Epithelial cell of proximal tubule (primary cell): ENCODE measurements at regions not wholly inside any gene's neighbourhood (a gene's known extent, or its start where the extent isn't known, plus 50 kb on each side); places are given as distances from the start of the nearest gene placed in this dataset.
"Not testable (repeated sequence)": the region's sequence is repeated elsewhere in the genome, so short reads cannot be mapped to it uniquely, and the experiment has no call there.

Experiments
- DNase-seq: peaks from one replicate; pipeline ENCODE4 v3.0.0-alpha.2; 2011; ENCODE audit warnings: low read depth
- H3K4me3 ChIP-seq: 2 replicates; pipeline ENCODE4 v1.5.1; 2011; ENCODE audit warnings: low read depth, mild to moderate bottlenecking, low read length
- TF ChIP-seq, protein P1 (sequence below): conservative IDR thresholded peaks from 2 replicates; pipeline ENCODE4 v1.5.1; 2012; ENCODE audit warnings: low read depth, mild to moderate bottlenecking, low read length

- DNase-seq = no peak
- no peak overlapping the region for H3K4me3 ChIP-seq
- TF ChIP-seq, protein P1, sequence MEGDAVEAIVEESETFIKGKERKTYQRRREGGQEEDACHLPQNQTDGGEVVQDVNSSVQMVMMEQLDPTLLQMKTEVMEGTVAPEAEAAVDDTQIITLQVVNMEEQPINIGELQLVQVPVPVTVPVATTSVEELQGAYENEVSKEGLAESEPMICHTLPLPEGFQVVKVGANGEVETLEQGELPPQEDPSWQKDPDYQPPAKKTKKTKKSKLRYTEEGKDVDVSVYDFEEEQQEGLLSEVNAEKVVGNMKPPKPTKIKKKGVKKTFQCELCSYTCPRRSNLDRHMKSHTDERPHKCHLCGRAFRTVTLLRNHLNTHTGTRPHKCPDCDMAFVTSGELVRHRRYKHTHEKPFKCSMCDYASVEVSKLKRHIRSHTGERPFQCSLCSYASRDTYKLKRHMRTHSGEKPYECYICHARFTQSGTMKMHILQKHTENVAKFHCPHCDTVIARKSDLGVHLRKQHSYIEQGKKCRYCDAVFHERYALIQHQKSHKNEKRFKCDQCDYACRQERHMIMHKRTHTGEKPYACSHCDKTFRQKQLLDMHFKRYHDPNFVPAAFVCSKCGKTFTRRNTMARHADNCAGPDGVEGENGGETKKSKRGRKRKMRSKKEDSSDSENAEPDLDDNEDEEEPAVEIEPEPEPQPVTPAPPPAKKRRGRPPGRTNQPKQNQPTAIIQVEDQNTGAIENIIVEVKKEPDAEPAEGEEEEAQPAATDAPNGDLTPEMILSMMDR = no peak
These were observed 308.5 kb downstream of the LTN1 start for GRCh38 chr21:28683982-28684752.

DNA sequence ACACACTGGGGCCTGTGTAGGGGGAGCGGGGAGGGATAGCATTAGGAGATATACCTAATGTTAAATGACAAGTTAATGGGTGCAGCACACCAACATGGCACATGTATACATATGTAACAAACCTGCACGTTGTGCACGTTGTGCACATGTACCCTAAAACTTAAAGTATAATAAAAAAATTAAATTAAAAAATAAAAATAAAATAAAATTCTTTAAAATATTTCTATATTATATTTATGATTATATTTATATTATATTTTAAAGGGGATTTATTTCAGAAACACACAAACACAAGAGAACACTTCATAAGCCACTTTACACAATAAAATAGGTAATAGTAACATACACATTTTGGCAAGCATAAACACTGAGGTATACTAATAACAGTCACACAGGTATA is 309.8 kb downstream of the LTN1 start:
- not testable (repeated sequence) for DNase-seq, H3K4me3 ChIP-seq

DNA sequence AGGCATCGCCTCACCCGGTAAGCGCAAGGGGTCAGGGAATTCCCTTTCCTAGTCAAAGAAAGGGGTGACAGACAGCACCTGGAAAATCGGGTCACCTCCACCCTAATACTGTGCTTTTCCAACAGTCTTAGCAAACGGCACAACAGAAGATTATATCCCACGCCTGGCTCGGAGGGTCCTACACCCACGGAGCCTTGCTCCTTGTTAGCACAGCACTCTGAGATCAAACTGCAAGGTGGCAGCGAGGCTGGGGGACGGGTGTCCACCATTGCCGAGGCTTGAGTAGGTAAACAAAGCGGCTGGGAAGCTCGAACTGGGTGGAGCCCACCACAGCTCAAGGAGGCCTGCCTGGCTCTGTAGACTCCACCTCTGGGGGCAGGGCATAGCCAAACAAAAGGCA is 315.6 kb downstream of the LTN1 start:
- H3K4me3 ChIP-seq, DNase-seq: not testable (repeated sequence)

DNA sequence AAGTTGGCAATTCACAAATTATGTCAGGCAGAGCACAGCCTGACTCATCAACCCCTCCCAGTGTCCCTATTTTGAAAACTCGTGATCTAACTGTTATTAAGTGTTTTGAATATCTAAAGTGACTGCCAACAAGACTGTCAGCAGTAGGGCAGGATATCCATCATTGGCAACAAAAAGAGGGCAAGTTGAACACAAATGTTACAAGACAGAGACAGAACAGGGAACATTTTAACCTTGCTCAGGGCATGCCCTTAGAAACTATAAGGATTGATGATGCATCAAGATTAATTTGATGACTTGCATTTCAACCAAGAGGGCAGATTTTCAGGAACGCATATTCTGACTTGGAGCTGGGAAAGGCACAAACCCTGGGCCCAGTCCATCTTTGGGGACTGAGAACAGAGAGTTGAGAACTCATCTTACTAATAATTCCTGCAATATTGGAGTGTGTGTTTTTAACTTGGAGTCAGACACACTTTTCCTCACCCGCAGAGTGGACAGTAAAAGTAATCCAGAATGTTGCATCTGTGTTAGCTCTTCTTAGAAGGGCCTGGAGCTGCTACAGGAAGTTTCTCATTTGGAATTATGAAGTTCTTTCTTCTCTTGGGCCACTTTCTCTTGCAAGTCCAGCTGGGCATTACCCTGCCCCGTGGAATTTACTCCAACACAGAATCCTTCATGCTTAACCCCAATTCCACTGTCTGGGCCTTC is 317.2 kb downstream of the LTN1 start:
- no peak overlapping the region for H3K4me3 ChIP-seq
- no peak for DNase-seq

DNA sequence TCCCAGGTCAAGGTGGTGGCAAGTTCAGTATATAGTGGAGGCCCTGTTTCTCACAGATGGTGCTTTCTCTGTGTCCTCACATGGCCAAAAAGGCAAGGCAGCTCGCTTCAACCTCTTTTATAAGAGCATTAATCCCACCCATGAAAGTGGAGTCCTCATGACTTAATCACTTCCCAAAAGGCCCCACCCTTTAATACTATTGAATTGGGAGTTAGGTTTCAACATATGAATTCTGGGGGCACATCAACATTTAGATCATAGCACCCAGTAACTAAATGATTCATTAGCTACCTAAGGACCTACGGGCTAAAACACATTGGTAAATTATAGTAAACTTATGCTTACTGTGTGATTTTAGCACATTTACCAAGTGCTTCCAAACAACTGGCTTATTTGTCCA is 317.9 kb downstream of the LTN1 start:
- no peak overlapping the region for H3K4me3 ChIP-seq
- TF ChIP-seq, protein P1 = no peak
- no peak for DNase-seq

More for the DNA sequence above, 317.2 kb downstream of the LTN1 start:
- TF ChIP-seq, protein P1 = no peak

- TF ChIP-seq, protein P1 = no peak
- H3K4me3 ChIP-seq = no peak overlapping the region
- DNase-seq = no peak
These were observed 321.0 kb downstream of the LTN1 start for GRCh38 chr21:28671549-28672195.

GRCh38 chr21:28669971-28670653 is 322.6 kb downstream of the LTN1 start:
- no peak overlapping the region for H3K4me3 ChIP-seq
- TF ChIP-seq, protein P1 = no peak
- DNase-seq = no peak
